OCI-LY1 (cell line): ENCODE measurements at regions not wholly inside any gene's neighbourhood (a gene's known extent, or its start where the extent isn't known, plus 50 kb on each side); places are given as distances from the start of the nearest gene placed in this dataset.

Experiments used
- H2AFZ ChIP-seq: fragments of 200-600 bp; sonication (generic), shearing (Covaris generic); 2 replicates; pipeline ENCODE4 v1.6.0; 2014; ENCODE audit warnings: antibody characterized with exemption, mild to moderate bottlenecking, low read length
- H3F3A ChIP-seq: fragments of 200-600 bp; sonication (generic), shearing (Covaris generic); 2 replicates; pipeline ENCODE4 v1.6.0; 2014; ENCODE audit warnings: mild to moderate bottlenecking, antibody characterized with exemption, low read length, moderate library complexity; ENCODE audit not compliant: insufficient read depth
- H3K27ac ChIP-seq: fragments of 200-600 bp; sonication (generic); 2 replicates; pipeline ENCODE4 v1.5.1; 2014; ENCODE audit warnings: low read length, mixed run types, mild to moderate bottlenecking, low read depth; ENCODE audit not compliant: poor library complexity, severe bottlenecking
- H3K27me3 ChIP-seq: fragments of 200-600 bp; sonication (generic); 2 replicates; pipeline ENCODE4 v1.6.0; 2014; ENCODE audit warnings: antibody characterized with exemption, mild to moderate bottlenecking, low read length, moderate library complexity; ENCODE audit not compliant: insufficient read depth
- H3K36me3 ChIP-seq: fragments of 200-600 bp; sonication (generic); 2 replicates; pipeline ENCODE4 v1.6.1; 2014; ENCODE audit warnings: mild to moderate bottlenecking, antibody characterized with exemption, low read length, moderate library complexity, mixed read lengths; ENCODE audit not compliant: insufficient read depth
- H3K4me1 ChIP-seq: fragments of 200-600 bp; sonication (generic); 2 replicates; pipeline ENCODE4 v1.5.1; 2014; ENCODE audit warnings: mild to moderate bottlenecking, low read length, moderate library complexity; ENCODE audit not compliant: insufficient read depth, severe bottlenecking
- H3K4me2 ChIP-seq: fragments of 200-600 bp; sonication (generic), shearing (Covaris generic); 2 replicates; pipeline ENCODE4 v1.6.1; 2014; ENCODE audit warnings: low read length
- H3K4me3 ChIP-seq: fragments of 200-600 bp; sonication (generic); 2 replicates; pipeline ENCODE4 v1.5.1; 2014; ENCODE audit warnings: low read length, low read depth, mild to moderate bottlenecking, mixed read lengths; ENCODE audit not compliant: poor library complexity, severe bottlenecking
- H3K79me2 ChIP-seq: fragments of 200-600 bp; shearing (Covaris generic); 2 replicates; pipeline ENCODE4 v1.6.1; 2016; ENCODE audit warnings: mixed run types, low read length, mixed read lengths; ENCODE audit not compliant: insufficient read depth
- H3K9ac ChIP-seq: fragments of 200-600 bp; sonication (generic), shearing (Covaris generic); 2 replicates; pipeline ENCODE4 v1.6.1; 2014; ENCODE audit warnings: mild to moderate bottlenecking, low read length, mixed read lengths
- H3K9me2 ChIP-seq: fragments of 200-600 bp; sonication (generic), shearing (Covaris generic); 2 replicates; pipeline ENCODE4 v1.6.1; 2014; ENCODE audit warnings: low read depth, mild to moderate bottlenecking, low read length, mixed read lengths
- H3K9me3 ChIP-seq: fragments of 200-600 bp; shearing (Covaris generic); 2 replicates; pipeline ENCODE4 v1.6.1; 2014; ENCODE audit warnings: low read length, mixed read lengths
- H4K20me1 ChIP-seq: fragments of 200-600 bp; sonication (generic), shearing (Covaris generic); 2 replicates; pipeline ENCODE4 v1.6.0; 2016; ENCODE audit warnings: mild to moderate bottlenecking, low read length; ENCODE audit not compliant: insufficient read depth
- CTCF ChIP-seq: fragments of 200-600 bp; sonication (generic), shearing (Covaris generic); IDR thresholded peaks from 2 replicates; pipeline ENCODE4 v1.5.1; 2017; ENCODE audit warnings: mild to moderate bottlenecking, antibody characterized with exemption, low read length, moderate library complexity, mixed read lengths
- EZH2 ChIP-seq: fragments of 200-600 bp; sonication (generic), shearing (Covaris generic); IDR thresholded peaks from 2 replicates; pipeline ENCODE4 v1.8.0; 2017; ENCODE audit warnings: borderline replicate concordance, mixed run types, mild to moderate bottlenecking, antibody characterized with exemption, low read length, moderate library complexity, mixed read lengths

GRCh38 chrX:20829665-20830491 is 544.3 kb upstream of the CNKSR2 start:
- H3K4me3 ChIP-seq = no peak overlapping the region
- H4K20me1 ChIP-seq = no peaks in the 10 kb centered on the region
- H3K4me1 ChIP-seq = no peaks in the 10 kb centered on the region
- no peak overlapping the region for H3K4me2 ChIP-seq
- no peaks in the 10 kb centered on the region for H3K36me3 ChIP-seq
- no peak overlapping the region for H3K27ac ChIP-seq
- H3K79me2 ChIP-seq = no peaks in the 10 kb centered on the region
- H3F3A ChIP-seq = no peaks in the 10 kb centered on the region
- no peaks in the 10 kb centered on the region for H3K9me3 ChIP-seq
- no peaks in the 10 kb centered on the region for H3K27me3 ChIP-seq
- H2AFZ ChIP-seq = no peak overlapping the region
- H3K9me2 ChIP-seq = no peaks in the 10 kb centered on the region
- TF ChIP-seq CTCF = no peak
- no peak for TF ChIP-seq EZH2
- no peak overlapping the region for H3K9ac ChIP-seq

GRCh38 chrX:20825984-20826383 is 548.2 kb upstream of the CNKSR2 start:
- Histone ChIP-seq H3K9me3 (no peaks in the 10 kb centered on the region), H3K4me2 (no peak overlapping the region), H3K9ac (no peak overlapping the region), H3K79me2 (no peaks in the 10 kb centered on the region), H3K27ac (no peak overlapping the region), H2AFZ (no peak overlapping the region), H3F3A (no peaks in the 10 kb centered on the region), H3K4me1 (no peaks in the 10 kb centered on the region), H3K36me3 (no peaks in the 10 kb centered on the region), H4K20me1 (no peaks in the 10 kb centered on the region), H3K9me2 (no peaks in the 10 kb centered on the region), H3K27me3 (no peaks in the 10 kb centered on the region), H3K4me3 (no peak overlapping the region)
- no peak for TF ChIP-seq CTCF
- no peak for TF ChIP-seq EZH2

GRCh38 chrX:20803971-20804370 is 537.3 kb upstream of the RPS6KA3 start:
- Histone ChIP-seq H2AFZ (no peak overlapping the region), H4K20me1 (no peaks in the 10 kb centered on the region), H3F3A (no peaks in the 10 kb centered on the region), H3K36me3 (no peaks in the 10 kb centered on the region), H3K27me3 (no peaks in the 10 kb centered on the region), H3K4me2 (no peak overlapping the region), H3K27ac (no peak overlapping the region), H3K79me2 (no peaks in the 10 kb centered on the region), H3K4me1 (no peaks in the 10 kb centered on the region), H3K4me3 (no peak overlapping the region), H3K9me2 (no peaks in the 10 kb centered on the region), H3K9me3 (no peaks in the 10 kb centered on the region), H3K9ac (no peak overlapping the region)
- TF ChIP-seq EZH2 (no peak), CTCF (no peak)
